ENCODE measurements at regions not wholly inside any gene's neighbourhood (a gene's known extent, or its start where the extent isn't known, plus 50 kb on each side); places are given as distances from the start of the nearest gene placed in this dataset.

DNA sequence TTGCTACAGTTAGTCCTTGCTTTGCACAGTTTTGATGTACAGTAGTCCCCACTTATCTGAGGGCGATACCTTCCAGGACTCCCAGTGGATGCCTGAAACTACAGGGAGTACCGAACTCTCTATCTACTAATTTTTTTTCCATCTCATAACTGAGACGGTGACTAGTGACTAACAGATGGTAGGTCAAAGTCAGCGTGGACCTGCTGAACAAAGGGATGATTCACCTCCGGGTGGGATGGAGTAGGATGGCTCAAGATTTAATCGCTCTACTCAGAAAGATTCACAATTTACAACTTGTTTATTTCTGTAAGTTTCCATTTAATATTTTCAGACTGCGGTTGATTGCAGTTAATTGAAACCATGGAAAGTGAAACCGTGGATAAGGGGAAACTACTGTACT, 655.8 kb downstream of the ZNF674 start:
- TF ChIP-seq, protein P1, sequence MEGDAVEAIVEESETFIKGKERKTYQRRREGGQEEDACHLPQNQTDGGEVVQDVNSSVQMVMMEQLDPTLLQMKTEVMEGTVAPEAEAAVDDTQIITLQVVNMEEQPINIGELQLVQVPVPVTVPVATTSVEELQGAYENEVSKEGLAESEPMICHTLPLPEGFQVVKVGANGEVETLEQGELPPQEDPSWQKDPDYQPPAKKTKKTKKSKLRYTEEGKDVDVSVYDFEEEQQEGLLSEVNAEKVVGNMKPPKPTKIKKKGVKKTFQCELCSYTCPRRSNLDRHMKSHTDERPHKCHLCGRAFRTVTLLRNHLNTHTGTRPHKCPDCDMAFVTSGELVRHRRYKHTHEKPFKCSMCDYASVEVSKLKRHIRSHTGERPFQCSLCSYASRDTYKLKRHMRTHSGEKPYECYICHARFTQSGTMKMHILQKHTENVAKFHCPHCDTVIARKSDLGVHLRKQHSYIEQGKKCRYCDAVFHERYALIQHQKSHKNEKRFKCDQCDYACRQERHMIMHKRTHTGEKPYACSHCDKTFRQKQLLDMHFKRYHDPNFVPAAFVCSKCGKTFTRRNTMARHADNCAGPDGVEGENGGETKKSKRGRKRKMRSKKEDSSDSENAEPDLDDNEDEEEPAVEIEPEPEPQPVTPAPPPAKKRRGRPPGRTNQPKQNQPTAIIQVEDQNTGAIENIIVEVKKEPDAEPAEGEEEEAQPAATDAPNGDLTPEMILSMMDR (IDR thresholded peaks at IDR 0.05) = no peak
- no peak for TF ChIP-seq EZH2 (IDR thresholded peaks at IDR 0.05)

Data from neural progenitor cell (in vitro differentiated cells).